Calu3 (cell line): ENCODE measurements at regions not wholly inside any gene's neighbourhood (a gene's known extent, or its start where the extent isn't known, plus 50 kb on each side); places are given as distances from the start of the nearest gene placed in this dataset.

Source experiments
- BruUV-seq: library from RNA; stranded (reverse); fragments of 400-500 nt; replicated peaks from 2 replicates; lab custom pipeline; 2021; lab: Mats Ljungman, UMichigan
- CTCF ChIA-PET: fragments of 300-600 bp; sonication (Branson Sonifier 250); formaldehyde crosslinking; loops from one replicate; lab custom pipeline; 2022; ENCODE audit warnings: antibody characterized with exemption; lab: Charles Lee
- DNase-seq: peaks from one replicate; pipeline ENCODE4 v3.0.0; 2022
- H3K27ac Mint-ChIP-seq: one replicate; pipeline ENCODE4 v1.8.0; 2022; ENCODE audit warnings: mixed read lengths; ENCODE audit not compliant: unreplicated experiment
- H3K27me3 Mint-ChIP-seq: one replicate; pipeline ENCODE4 v1.8.0; 2022; ENCODE audit warnings: mixed read lengths; ENCODE audit not compliant: unreplicated experiment
- H3K36me3 Mint-ChIP-seq: one replicate; pipeline ENCODE4 v1.8.0; 2022; ENCODE audit warnings: mild to moderate bottlenecking, moderate library complexity, mixed read lengths; ENCODE audit not compliant: insufficient read depth, unreplicated experiment
- H3K4me1 Mint-ChIP-seq: one replicate; pipeline ENCODE4 v1.8.0; 2022; ENCODE audit warnings: mild to moderate bottlenecking, low read depth, mixed read lengths; ENCODE audit not compliant: unreplicated experiment
- H3K4me3 Mint-ChIP-seq: one replicate; pipeline ENCODE4 v1.8.0; 2022; ENCODE audit warnings: mild to moderate bottlenecking, low read depth, moderate library complexity, mixed read lengths; ENCODE audit not compliant: unreplicated experiment
- H3K9me3 Mint-ChIP-seq: one replicate; pipeline ENCODE4 v1.8.0; 2022; ENCODE audit warnings: low read depth, mixed read lengths; ENCODE audit not compliant: unreplicated experiment
- intact Hi-C: fragments of 100-400 bp; cut with micrococcal nuclease; formaldehyde crosslinking; loops from one replicate; pipeline ENCODE4 v1.10.0; 2022; ENCODE audit not compliant: unreplicated experiment
- TF ChIP-seq, protein P1 (sequence below): fragments of 200-600 bp; IDR thresholded peaks from one replicate; pipeline ENCODE4 v1.8.0; 2022; ENCODE audit warnings: antibody characterized with exemption; ENCODE audit not compliant: unreplicated experiment

DNA sequence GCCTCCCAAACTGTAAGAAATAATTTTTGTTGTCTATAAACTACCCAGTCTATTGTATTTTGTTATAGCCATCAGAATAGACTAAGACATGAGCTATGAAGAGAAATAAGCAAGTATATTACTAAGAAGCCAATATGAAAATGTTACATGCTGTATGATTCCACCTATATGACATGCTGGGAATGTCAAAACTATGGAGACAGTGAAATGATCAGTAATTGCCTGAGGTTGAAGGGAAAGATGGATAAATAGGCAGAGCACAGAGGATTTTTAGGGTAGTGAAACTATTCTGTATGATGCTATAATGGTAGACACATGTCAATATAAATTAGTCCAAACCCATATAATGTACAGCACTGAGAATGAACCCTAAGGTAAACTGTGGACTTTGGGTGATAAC is 261.3 kb upstream of the PCDH15 start:
- Mint-ChIP-seq H3K36me3 (no peaks in the 10 kb centered on the region), H3K9me3 (no peaks in the 10 kb centered on the region), H3K4me3 (no peak overlapping the region), H3K27me3 (no peaks in the 10 kb centered on the region), H3K27ac (no peak overlapping the region), H3K4me1 (peaks cover 28% of the 10 kb centered on the region)
- BruUV-seq = no TSS peak
- CTCF ChIA-PET = no interaction called here
- TF ChIP-seq, protein P1, sequence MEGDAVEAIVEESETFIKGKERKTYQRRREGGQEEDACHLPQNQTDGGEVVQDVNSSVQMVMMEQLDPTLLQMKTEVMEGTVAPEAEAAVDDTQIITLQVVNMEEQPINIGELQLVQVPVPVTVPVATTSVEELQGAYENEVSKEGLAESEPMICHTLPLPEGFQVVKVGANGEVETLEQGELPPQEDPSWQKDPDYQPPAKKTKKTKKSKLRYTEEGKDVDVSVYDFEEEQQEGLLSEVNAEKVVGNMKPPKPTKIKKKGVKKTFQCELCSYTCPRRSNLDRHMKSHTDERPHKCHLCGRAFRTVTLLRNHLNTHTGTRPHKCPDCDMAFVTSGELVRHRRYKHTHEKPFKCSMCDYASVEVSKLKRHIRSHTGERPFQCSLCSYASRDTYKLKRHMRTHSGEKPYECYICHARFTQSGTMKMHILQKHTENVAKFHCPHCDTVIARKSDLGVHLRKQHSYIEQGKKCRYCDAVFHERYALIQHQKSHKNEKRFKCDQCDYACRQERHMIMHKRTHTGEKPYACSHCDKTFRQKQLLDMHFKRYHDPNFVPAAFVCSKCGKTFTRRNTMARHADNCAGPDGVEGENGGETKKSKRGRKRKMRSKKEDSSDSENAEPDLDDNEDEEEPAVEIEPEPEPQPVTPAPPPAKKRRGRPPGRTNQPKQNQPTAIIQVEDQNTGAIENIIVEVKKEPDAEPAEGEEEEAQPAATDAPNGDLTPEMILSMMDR = no peak
- intact Hi-C loops = no loop called here
- no peak for DNase-seq

DNA sequence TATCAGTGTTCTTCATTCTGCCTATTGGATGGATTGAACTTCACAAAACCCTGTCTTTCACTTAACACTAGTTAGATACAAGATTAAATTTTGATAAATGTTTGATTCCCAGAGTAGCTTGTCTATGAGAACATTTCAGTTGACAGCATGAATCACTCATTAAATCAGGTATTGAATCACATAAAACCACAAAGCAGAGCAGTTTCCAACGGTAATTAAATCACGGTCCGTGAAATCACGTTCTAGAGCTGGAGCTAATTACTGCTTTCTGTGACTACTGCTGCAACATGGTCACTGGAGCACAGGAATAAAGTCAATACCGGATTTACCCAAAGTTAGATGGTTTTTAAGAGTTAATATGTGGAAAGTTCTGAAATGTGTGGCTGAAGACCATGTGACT is 257.8 kb upstream of the PCDH15 start:
- Mint-ChIP-seq H3K4me1 (peaks cover 16% of the 10 kb centered on the region), H3K27ac (no peak overlapping the region), H3K4me3 (no peak overlapping the region), H3K36me3 (no peaks in the 10 kb centered on the region), H3K9me3 (peaks cover 3% of the 10 kb centered on the region), H3K27me3 (no peaks in the 10 kb centered on the region)
- TF ChIP-seq, protein P1 = no peak
- no peak for DNase-seq
- intact Hi-C loops = no loop called here
- no TSS peak for BruUV-seq
- CTCF ChIA-PET = interaction anchor here (0.9 kb wide), 1 partner anchor 10 kb away, joined by 3 read pairs; no protein-coding TSS in a partner anchor

GRCh38 chr10:55051515-55051914 is 250.5 kb upstream of the PCDH15 start:
- CTCF ChIA-PET = no interaction called here
- Mint-ChIP-seq H3K9me3 (peaks cover 3% of the 10 kb centered on the region), H3K27ac (no peak overlapping the region), H3K4me1 (no peaks in the 10 kb centered on the region), H3K36me3 (no peaks in the 10 kb centered on the region), H3K4me3 (no peak overlapping the region), H3K27me3 (no peaks in the 10 kb centered on the region)
- TF ChIP-seq, protein P1 = no peak
- intact Hi-C loops = no loop called here
- no TSS peak for BruUV-seq
- DNase-seq = no peak

DNA sequence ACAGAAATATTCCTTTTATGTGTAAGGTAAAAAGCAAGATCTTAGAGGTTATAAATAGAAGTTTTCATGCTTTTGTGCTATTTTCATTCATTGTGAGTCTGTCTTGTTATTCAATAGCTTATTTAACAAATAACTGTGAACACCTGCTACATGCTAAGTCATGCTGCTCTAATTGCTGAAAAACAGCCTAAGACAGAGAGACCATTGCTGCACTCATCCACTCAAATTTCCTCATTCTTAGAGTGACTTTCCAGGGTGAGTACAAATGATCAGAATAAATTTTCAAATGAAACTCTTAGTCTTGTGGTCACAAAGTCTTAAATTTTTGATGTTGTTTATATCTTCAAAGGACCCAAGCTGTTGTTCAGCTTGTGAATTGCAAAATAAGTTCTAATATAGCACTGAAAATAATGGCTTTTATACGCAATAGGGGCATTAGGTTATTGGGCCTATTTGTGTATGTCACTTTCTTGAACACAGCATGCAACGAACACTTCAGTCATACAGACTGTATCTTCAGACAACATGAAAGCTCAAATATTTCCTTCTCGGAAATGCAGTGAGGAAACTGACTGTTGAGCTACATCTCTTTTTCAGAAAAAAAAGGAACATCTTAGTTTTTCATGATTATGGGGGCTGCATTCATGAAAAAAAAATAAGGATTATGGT is 247.9 kb upstream of the PCDH15 start:
- Mint-ChIP-seq H3K27me3 (no peaks in the 10 kb centered on the region), H3K4me1 (no peaks in the 10 kb centered on the region), H3K36me3 (no peaks in the 10 kb centered on the region), H3K9me3 (no peaks in the 10 kb centered on the region), H3K4me3 (no peak overlapping the region), H3K27ac (no peak overlapping the region)
- TF ChIP-seq, protein P1 = no peak
- CTCF ChIA-PET = interaction anchor here (0.8 to 1.0 kb wide), 2 partner anchors 10 to 17 kb away, joined by 3 read pairs; no protein-coding TSS in a partner anchor
- intact Hi-C loops = no loop called here
- no peak for DNase-seq
- BruUV-seq = no TSS peak
